HG03139 (cell line): ENCODE measurements at regions not wholly inside any gene's neighbourhood (a gene's known extent, or its start where the extent isn't known, plus 50 kb on each side); places are given as distances from the start of the nearest gene placed in this dataset.

Source experiments
- ATAC-seq: cut with Tn5 transposase; IDR thresholded peaks from one replicate; pipeline ENCODE4 v1.9.1; 2021; ENCODE audit not compliant: unreplicated experiment

GRCh38 chr1:181255270-181255929 is 166.9 kb downstream of the IER5 start:
- ATAC-seq, result no peak

GRCh38 chr1:181257117-181257516 is 168.6 kb downstream of the IER5 start:
- ATAC-seq, result peak; percentile 92

- no peak for ATAC-seq
These were observed 170.7 kb downstream of the IER5 start for GRCh38 chr1:181259026-181259745.

- no peak for ATAC-seq
These were observed 171.8 kb downstream of the IER5 start for GRCh38 chr1:181260271-181260670.

- no peak for ATAC-seq
These were observed 172.5 kb downstream of the IER5 start for GRCh38 chr1:181260994-181261393.

GRCh38 chr1:181262069-181262468 is 173.6 kb downstream of the IER5 start:
- ATAC-seq, result no peak

GRCh38 chr1:181263444-181263843 is 174.9 kb downstream of the IER5 start:
- ATAC-seq, result no peak

GRCh38 chr1:181264821-181265220 is 176.3 kb downstream of the IER5 start:
- no peak for ATAC-seq

- no peak for ATAC-seq
These were observed 196.5 kb downstream of the IER5 start for GRCh38 chr1:181284978-181285377.

- ATAC-seq, result no peak
These were observed 188.1 kb upstream of the CACNA1E start for GRCh38 chr1:181295217-181295616.

- no peak for ATAC-seq
These were observed 187.1 kb upstream of the CACNA1E start for GRCh38 chr1:181296180-181296579.

- no peak for ATAC-seq
These were observed 175.2 kb upstream of the CACNA1E start for GRCh38 chr1:181308098-181308497.

- ATAC-seq, result no peak
These were observed 172.8 kb upstream of the CACNA1E start for GRCh38 chr1:181310560-181310959.

- no peak for ATAC-seq
These were observed 170.4 kb upstream of the CACNA1E start for GRCh38 chr1:181312946-181313345.

GRCh38 chr1:181313466-181313865 is 169.9 kb upstream of the CACNA1E start:
- no peak for ATAC-seq

- ATAC-seq, result no peak
These were observed 169.3 kb upstream of the CACNA1E start for GRCh38 chr1:181314010-181314409.

GRCh38 chr1:181314959-181315358 is 168.4 kb upstream of the CACNA1E start:
- ATAC-seq, result no peak

- no peak for ATAC-seq
These were observed 165.9 kb upstream of the CACNA1E start for GRCh38 chr1:181317261-181317930.

- ATAC-seq, result no peak
These were observed 165.1 kb upstream of the CACNA1E start for GRCh38 chr1:181318022-181318857.

- no peak for ATAC-seq
These were observed 164.5 kb upstream of the CACNA1E start for GRCh38 chr1:181318858-181319235.

- ATAC-seq, result no peak
These were observed 163.4 kb upstream of the CACNA1E start for GRCh38 chr1:181319907-181320306.
